GM10266 (cell line): ENCODE measurements at regions not wholly inside any gene's neighbourhood (a gene's known extent, or its start where the extent isn't known, plus 50 kb on each side); places are given as distances from the start of the nearest gene placed in this dataset.

Experiments used
- DNase-seq: peaks from one replicate; pipeline ENCODE4 v3.0.0; 2012; ENCODE audit errors: extremely low spot score
- TF ChIP-seq, protein P1 (sequence below): IDR thresholded peaks from 2 replicates; pipeline ENCODE4 v1.5.1; 2012; ENCODE audit warnings: mild to moderate bottlenecking, low read depth; ENCODE audit not compliant: control insufficient read depth, insufficient read depth; ENCODE audit errors: missing control alignments

DNA sequence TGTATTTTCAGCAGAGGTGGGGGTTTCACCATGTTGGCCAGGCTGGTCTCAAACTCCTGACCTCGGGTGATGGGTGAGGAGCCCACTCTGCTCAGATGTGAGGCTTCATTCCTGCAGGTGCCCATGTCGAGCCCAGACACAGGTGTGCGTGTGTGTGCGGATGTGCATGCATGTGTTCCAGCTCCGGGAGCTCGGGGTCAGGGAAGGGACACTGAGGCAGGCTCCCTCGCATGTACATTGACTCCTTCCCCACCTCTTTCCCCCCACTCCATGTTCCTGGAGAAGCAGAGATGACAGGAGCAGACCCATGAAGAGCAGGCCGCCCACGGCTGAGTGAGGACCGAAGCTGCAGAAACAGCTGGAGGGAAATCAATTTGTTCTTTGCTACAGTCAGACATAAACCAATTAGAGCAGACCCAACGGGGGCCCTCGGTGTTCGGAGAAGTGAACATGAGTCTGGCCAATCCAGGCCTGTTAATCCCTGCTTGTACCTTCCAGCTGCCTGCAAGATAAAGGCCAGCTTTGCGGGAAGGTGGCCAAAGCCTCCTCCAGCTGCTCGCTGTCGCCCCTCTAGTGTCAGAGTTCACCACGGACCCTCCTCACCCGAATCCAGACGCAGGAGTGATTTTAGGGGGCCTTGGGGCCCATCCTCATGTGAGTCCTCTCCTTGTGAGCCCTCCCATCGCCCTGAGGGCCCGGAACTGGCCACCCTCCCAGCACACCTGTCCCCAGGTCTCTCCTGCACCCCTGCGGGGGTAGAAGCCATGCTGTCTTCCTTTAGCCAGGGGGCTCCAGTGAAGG, 321.0 kb upstream of the RTL1 start:
- no peak for DNase-seq
- TF ChIP-seq, protein P1, sequence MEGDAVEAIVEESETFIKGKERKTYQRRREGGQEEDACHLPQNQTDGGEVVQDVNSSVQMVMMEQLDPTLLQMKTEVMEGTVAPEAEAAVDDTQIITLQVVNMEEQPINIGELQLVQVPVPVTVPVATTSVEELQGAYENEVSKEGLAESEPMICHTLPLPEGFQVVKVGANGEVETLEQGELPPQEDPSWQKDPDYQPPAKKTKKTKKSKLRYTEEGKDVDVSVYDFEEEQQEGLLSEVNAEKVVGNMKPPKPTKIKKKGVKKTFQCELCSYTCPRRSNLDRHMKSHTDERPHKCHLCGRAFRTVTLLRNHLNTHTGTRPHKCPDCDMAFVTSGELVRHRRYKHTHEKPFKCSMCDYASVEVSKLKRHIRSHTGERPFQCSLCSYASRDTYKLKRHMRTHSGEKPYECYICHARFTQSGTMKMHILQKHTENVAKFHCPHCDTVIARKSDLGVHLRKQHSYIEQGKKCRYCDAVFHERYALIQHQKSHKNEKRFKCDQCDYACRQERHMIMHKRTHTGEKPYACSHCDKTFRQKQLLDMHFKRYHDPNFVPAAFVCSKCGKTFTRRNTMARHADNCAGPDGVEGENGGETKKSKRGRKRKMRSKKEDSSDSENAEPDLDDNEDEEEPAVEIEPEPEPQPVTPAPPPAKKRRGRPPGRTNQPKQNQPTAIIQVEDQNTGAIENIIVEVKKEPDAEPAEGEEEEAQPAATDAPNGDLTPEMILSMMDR: no peak

DNA sequence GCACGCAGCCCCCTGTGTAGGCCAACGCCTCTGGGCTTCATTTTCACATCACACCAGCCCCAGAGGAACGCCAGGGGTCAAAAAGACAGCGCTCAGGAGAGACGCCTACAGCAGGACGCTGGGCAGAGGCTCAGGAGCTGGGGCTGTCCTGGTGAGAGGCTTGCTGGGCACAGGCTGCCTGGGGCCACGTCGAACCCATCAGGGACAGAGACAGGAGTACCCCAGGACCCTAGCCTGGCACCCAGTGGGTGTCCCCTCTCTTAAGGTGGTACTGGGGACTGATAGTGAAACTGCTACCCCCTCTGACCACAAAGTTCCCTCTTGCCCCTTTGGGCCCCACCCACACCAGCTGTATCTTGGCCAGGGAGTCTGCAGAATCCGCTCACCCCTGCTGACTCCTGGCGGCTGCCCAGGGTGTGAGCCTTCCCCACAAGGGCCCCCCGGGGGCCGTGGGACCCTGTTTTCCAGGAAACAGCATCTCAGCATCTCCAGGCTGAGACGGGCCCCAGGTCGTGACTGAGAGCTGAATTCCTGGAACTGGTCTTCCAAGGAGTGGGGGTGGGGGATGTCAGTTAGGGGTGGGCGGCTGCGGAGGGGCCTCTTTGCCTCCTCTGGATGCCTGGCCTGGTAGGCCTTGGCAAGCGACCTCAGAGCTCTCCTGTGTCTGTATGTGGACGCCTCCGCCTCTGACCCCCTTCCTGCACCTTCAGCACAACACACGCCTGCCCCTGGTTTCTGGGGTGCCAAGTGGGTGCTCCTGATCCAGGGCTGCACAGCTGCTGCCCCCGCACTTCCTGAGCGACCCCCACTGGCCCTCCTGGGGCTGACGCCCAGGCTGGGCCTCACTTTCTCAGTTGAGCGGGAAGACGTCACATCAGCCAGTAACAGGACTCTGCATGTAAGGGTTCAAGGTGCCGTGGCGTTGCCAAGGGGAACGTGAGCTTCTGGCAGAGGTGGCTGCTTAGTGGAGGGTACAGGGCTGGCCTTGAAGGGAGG, 321.9 kb upstream of the RTL1 start:
- DNase-seq: no peak
- TF ChIP-seq, protein P1: no peak

DNA sequence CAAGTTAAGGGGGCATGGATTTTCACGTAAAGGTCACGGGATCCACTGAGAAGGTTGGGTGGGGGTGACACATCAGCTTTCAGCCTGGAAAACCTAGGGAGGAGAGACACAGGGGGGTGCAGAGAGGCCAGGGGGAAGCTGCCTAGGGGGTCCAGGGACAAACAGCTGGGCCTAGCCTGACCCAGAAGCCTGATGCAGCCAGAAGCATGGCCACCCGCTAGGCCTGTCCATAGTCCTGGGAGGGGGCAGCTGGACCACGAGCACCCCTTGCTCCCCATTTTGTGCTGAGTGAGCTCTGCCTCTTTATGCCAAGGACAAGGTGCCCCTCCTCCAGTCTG, 322.7 kb upstream of the RTL1 start:
- TF ChIP-seq, protein P1: no peak
- no peak for DNase-seq

DNA sequence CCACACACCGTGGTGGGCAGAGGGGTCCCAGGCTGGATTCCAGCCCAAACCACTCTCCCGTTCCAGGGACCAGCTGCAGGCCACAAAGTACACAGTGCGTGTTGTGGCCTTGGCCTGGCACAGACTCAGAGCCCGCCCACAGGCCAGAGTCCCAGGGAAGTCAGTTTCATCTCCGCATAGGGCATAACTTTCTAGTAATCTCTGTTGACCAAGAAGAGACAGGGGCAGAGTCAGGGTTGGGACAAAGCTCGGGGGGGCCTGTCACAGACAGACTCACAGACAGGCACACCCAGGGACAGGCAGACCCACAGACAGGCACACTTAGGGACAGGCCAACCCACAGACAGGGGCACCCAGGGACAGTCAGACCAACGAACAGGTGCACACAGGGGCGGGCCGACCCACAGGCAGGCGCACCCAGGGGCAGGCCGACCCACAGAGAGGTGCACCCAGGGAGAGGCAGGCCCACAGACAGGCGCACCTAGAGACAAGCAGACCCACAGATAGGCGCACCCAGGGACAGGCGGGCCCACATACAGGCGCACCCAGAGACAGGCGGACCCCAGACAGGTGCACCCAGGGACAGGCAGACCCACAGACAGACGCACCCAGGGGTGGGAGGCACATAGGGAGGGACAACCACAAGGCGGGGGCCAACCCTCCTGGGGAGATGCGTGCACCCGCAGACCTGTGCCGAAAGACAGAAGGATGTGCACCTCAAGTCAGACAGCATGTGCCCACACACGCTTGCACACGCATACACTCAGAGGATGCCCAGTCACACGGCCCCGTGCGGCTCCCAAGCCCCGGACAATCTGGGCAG, 323.3 kb upstream of the RTL1 start:
- no peak for DNase-seq
- TF ChIP-seq, protein P1: no peak

DNA sequence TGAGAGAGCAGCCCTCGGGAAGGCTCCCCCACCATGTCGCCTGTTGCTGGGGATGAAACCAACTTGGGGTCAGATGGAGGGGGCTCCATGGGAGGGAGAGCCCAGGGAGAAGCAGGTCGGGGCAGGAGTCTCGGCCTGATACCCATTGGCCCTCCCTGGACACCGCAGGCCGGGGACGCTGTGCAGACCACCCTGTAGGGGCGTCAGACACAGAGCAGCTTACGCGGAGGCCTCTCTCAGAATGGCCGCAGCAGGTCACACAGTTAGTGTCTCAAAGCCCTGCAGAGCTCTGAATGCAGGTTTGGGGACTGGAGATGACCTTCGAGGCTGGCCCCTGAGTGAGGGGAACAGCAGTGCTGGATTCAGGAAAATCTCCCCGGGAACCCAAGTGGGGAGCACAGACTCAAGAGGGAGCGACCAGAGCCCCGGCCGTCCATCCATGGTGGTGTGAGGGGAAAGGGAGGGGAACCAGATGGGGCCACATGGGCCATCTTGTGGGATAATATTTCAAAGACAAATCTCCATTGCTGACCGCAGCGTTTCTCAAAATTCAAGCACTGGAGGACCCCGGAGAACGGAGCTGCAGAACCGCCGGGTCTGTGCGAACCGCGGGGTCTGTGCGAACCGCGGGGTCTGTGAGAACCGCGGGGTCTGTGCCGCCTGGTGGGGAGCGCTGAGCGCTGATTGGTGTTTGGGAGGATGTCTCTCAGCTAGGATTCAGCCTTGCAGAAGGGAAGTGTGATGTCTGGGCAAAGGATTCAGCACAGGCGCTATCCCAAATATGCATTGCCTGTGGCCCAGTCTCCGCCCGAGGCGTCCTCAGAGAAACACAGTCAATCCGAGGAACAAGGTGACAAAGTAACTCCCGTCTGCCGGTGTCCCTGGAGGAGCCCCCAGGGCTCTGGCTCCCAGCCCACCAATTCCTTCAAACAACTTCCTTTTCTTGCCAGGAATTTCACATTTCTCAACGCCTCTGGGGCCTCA, 324.4 kb upstream of the RTL1 start:
- TF ChIP-seq, protein P1: no peak
- no peak for DNase-seq

DNA sequence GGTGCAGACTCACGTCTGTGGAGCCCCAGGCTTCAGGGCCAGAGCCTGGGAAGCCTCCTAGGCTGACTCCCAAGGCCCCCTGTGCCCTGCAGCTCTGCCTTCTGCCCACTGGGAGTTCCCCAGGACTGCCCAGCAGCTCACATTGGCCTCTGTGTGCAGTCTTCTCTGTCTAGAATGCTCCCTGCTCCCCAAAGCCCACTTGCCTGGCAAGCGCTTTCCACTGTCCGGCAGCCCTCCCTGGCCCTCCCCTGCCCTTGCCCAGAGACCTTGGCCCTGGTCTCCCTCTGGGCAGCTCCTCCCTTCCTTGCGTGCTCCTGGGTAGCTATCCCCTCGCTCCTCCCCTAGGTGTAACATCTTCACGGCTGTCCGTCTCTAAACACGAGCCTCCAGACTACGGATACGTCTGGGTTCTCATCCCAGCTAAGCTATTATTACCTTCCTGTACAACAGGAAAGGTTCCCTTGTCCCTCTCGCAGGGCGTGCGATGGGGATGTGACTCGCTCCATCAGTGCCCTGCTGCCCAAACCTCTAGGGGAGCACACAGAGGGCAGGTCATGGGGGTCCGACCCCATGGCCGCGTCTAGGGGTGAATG, 325.5 kb upstream of the RTL1 start:
- TF ChIP-seq, protein P1: no peak
- no peak for DNase-seq
